Panc1 (cell line): ENCODE measurements at regions not wholly inside any gene's neighbourhood (a gene's known extent, or its start where the extent isn't known, plus 50 kb on each side); places are given as distances from the start of the nearest gene placed in this dataset.
"Not testable (repeated sequence)": the region's sequence is repeated elsewhere in the genome, so short reads cannot be mapped to it uniquely, and the experiment has no call there.

Experiments
- ATAC-seq: fragments of 200-7000 bp; cut with Tn5 transposase; 2 replicates; pipeline ENCODE4 v1.9.1; 2020; ENCODE audit warnings: mild to moderate bottlenecking, moderate library complexity
- BruUV-seq: library from RNA; stranded (reverse); fragments of 400-500 nt; replicated peaks from 2 replicates; lab custom pipeline; 2021; lab: Mats Ljungman, UMichigan
- CTCF ChIA-PET: fragments of 300-600 bp; sonication (Branson Sonifier 250); formaldehyde crosslinking; loops from one replicate; lab custom pipeline; 2022; ENCODE audit warnings: antibody characterized with exemption; lab: Charles Lee
- POLR2A ChIA-PET: fragments of 300-600 bp; sonication (Branson Sonifier 250); formaldehyde crosslinking; loops from one replicate; lab custom pipeline; 2022; ENCODE audit warnings: antibody characterized with exemption; lab: Charles Lee
- DNase-seq: peaks from one replicate; pipeline ENCODE4 v3.0.0-alpha.2; 2010; ENCODE audit warnings: low read depth, low spot score
- H3K27ac ChIP-seq: 2 replicates; pipeline ENCODE4 v1.5.1; 2011; ENCODE audit warnings: mild to moderate bottlenecking, low read length, inconsistent platforms
- H3K27me3 ChIP-seq: fragments of 200-500 bp; sonication (Bioruptor generic); 2 replicates; pipeline ENCODE4 v1.6.0; 2014; ENCODE audit warnings: low read length, inconsistent platforms; ENCODE audit not compliant: control insufficient read depth, insufficient read depth
- H3K36me3 ChIP-seq: fragments of 200-500 bp; sonication (Bioruptor generic); 2 replicates; pipeline ENCODE4 v1.5.1; 2014; ENCODE audit warnings: inconsistent platforms, mild to moderate bottlenecking, low read length, moderate library complexity; ENCODE audit not compliant: control insufficient read depth, insufficient read depth
- H3K4me1 ChIP-seq: 2 replicates; pipeline ENCODE4 v1.5.1; 2011; ENCODE audit warnings: inconsistent platforms, mild to moderate bottlenecking, low read length, moderate library complexity; ENCODE audit not compliant: control insufficient read depth, insufficient read depth
- H3K4me3 ChIP-seq, 2 experiments: 2 replicates each; pipeline ENCODE4 v1.5.1; 2011 to 2012; ENCODE audit warnings: low read depth in 2 of 2, low read length in 2 of 2, mild to moderate bottlenecking in 2 of 2, inconsistent platforms in 1 of 2, moderate library complexity in 1 of 2
- H3K9me3 ChIP-seq: fragments of 200-500 bp; sonication (Bioruptor generic); 2 replicates; pipeline ENCODE4 v1.5.1; 2014; ENCODE audit warnings: low read depth, mild to moderate bottlenecking, inconsistent platforms, low read length, moderate library complexity; ENCODE audit not compliant: control insufficient read depth, insufficient read depth
- CTCF ChIP-seq: fragments of 450-650 bp; IDR thresholded peaks from 2 replicates; pipeline ENCODE4 v1.5.1; 2017; ENCODE audit warnings: mild to moderate bottlenecking
- POLR2AphosphoS5 ChIP-seq: IDR thresholded peaks from 2 replicates; pipeline ENCODE4 v1.6.1; 2012; ENCODE audit warnings: mild to moderate bottlenecking, low read depth, low read length, moderate library complexity
- REST ChIP-seq, 2 experiments: IDR thresholded peaks; 2 replicates each; pipeline ENCODE4 v1.6.1; 2011 to 2012; ENCODE audit warnings: low read depth in 2 of 2, control low read depth in 1 of 2, low read length in 1 of 2, mild to moderate bottlenecking in 1 of 2, moderate library complexity in 1 of 2; ENCODE audit not compliant: insufficient read depth in 1 of 2
- SIN3A ChIP-seq: IDR thresholded peaks from 2 replicates; pipeline ENCODE4 v1.6.1; 2012; ENCODE audit warnings: low read depth, mild to moderate bottlenecking, low read length, moderate library complexity, borderline replicate concordance; ENCODE audit not compliant: insufficient read depth
- TCF7L2 ChIP-seq: IDR thresholded peaks from 2 replicates; pipeline ENCODE4 v1.6.1; 2011; ENCODE audit warnings: mild to moderate bottlenecking, low read depth, low read length, inconsistent platforms
- in situ Hi-C: cut with HindIII; loops from 2 replicates; pipeline ENCODE4 v1.10.0; 2016; ENCODE audit warnings: low sequenced_read_pairs, low pct_unique_long_range_greater_than_20kb
- intact Hi-C: fragments of 100-400 bp; cut with micrococcal nuclease; formaldehyde crosslinking; loops from one replicate; pipeline ENCODE4 v1.10.0; 2022; ENCODE audit not compliant: unreplicated experiment

DNA sequence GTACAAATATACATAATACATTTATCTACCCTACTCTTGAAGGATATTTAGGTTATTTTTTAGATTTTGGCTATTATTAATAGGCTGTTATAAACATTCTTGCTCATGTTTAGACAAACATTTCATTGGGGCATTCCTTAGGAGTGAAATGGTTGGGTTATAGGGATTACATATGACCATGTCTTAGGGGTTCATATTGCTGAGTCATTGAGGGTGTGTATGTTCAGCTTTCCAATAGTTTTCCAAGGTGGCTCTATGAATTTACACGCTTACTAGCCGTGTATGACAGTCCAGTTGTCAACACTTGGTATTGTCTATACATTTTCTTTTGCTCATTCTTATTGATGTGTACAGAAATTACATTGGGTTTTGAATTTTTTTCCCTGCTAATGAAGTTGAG lies 125.8 kb downstream of the OXSM start:
- H3K9me3 ChIP-seq = no peaks in the 10 kb centered on the region
- CTCF ChIA-PET = no interaction called here

GRCh38 chr3:25916321-25916720 lies 126.4 kb downstream of the OXSM start:
- in situ Hi-C loops = no loop called here
- no peak overlapping the region for H3K4me3 ChIP-seq
- no peaks in the 10 kb centered on the region for H3K27me3 ChIP-seq
- H3K36me3 ChIP-seq = no peaks in the 10 kb centered on the region
- ChIA-PET POLR2A (no interaction called here), CTCF (no interaction called here)
- no peak overlapping the region for H3K27ac ChIP-seq
- TF ChIP-seq SIN3A (no peak), REST (IDR thresholded peaks at IDR 0.05; ENCODE audit: insufficient read depth in 1 of 2, low read depth in 2 of 2, low read length in 1 of 2) (no peak), TCF7L2 (no peak), POLR2AphosphoS5 (no peak), CTCF (no peak)
- ATAC-seq (no peak), DNase-seq (no peak)
- BruUV-seq = no TSS peak
- H3K4me1 ChIP-seq = no peaks in the 10 kb centered on the region
- intact Hi-C loops = no loop called here
- H3K9me3 ChIP-seq = no peaks in the 10 kb centered on the region

More for the DNA sequence above, 125.8 kb downstream of the OXSM start:
- H3K27me3 ChIP-seq = no peaks in the 10 kb centered on the region
- no peak for DNase-seq
- no peak for TF ChIP-seq SIN3A
- TF ChIP-seq POLR2AphosphoS5 = no peak
- no peak for TF ChIP-seq CTCF
- TF ChIP-seq TCF7L2 = no peak
- no peak for TF ChIP-seq REST (IDR thresholded peaks at IDR 0.05; ENCODE audit: insufficient read depth in 1 of 2, low read depth in 2 of 2, low read length in 1 of 2)
- no peaks in the 10 kb centered on the region for H3K36me3 ChIP-seq
- H3K4me3 ChIP-seq = no peak overlapping the region
- no peak for ATAC-seq
- no peak overlapping the region for H3K27ac ChIP-seq
- in situ Hi-C loops (no loop called here), intact Hi-C loops (no loop called here)
- no peaks in the 10 kb centered on the region for H3K4me1 ChIP-seq
- POLR2A ChIA-PET = no interaction called here
- BruUV-seq = no TSS peak

GRCh38 chr3:25931967-25932366 lies 142.1 kb downstream of the OXSM start:
- H3K36me3 ChIP-seq, H3K27ac ChIP-seq, H3K9me3 ChIP-seq, H3K4me3 ChIP-seq, H3K4me1 ChIP-seq, ATAC-seq, CTCF ChIA-PET, POLR2A ChIA-PET, BruUV-seq, H3K27me3 ChIP-seq, in situ Hi-C loops, intact Hi-C loops, DNase-seq: not testable (repeated sequence)
